Mucosa of gallbladder (tissue), 1 donor: ENCODE measurements at regions not wholly inside any gene's neighbourhood (a gene's known extent, or its start where the extent isn't known, plus 50 kb on each side); places are given as distances from the start of the nearest gene placed in this dataset.
"Not testable (repeated sequence)": the region's sequence is repeated elsewhere in the genome, so short reads cannot be mapped to it uniquely, and the experiment has no call there.

Experiments
- DNase-seq: peaks from one replicate; pipeline ENCODE4 v3.0.0-alpha.2; 2020; ENCODE audit warnings: low spot score
- donor health status: DM: no; HTN: no; CAD: no.

- not testable (repeated sequence) for DNase-seq
Observed at GRCh38 chr16:29108625-29109169, 123.8 kb downstream of the LAT start.

- no peak for DNase-seq
Observed at GRCh38 chr16:29107299-29107698, 122.4 kb downstream of the LAT start.

GRCh38 chr16:29106259-29106908 is 121.5 kb downstream of the LAT start:
- not testable (repeated sequence) for DNase-seq

- not testable (repeated sequence) for DNase-seq
Observed at GRCh38 chr16:29104600-29104999, 119.7 kb downstream of the LAT start.

GRCh38 chr16:29097965-29098364 is 113.1 kb downstream of the LAT start:
- not testable (repeated sequence) for DNase-seq

GRCh38 chr16:29094729-29095624 is 110.1 kb downstream of the LAT start:
- DNase-seq: not testable (repeated sequence)

- DNase-seq: not testable (repeated sequence)
Observed at GRCh38 chr16:29094325-29094724, 109.5 kb downstream of the LAT start.

- DNase-seq: not testable (repeated sequence)
Observed at GRCh38 chr16:29089679-29090078, 104.8 kb downstream of the LAT start.

- DNase-seq: not testable (repeated sequence)
Observed at GRCh38 chr16:29087673-29088072, 102.8 kb downstream of the LAT start.

GRCh38 chr16:29081829-29082639 is 97.2 kb downstream of the LAT start:
- not testable (repeated sequence) for DNase-seq

GRCh38 chr16:29074554-29075402 is 89.9 kb downstream of the LAT start:
- DNase-seq: peak; percentile 23

GRCh38 chr16:29062235-29062634 is 77.4 kb downstream of the LAT start:
- not testable (repeated sequence) for DNase-seq

GRCh38 chr16:29061467-29061921 is 76.6 kb downstream of the LAT start:
- DNase-seq: not testable (repeated sequence)

- DNase-seq: not testable (repeated sequence)
Observed at GRCh38 chr16:29060022-29060810, 75.4 kb downstream of the LAT start.

GRCh38 chr16:29059575-29059974 is 74.7 kb downstream of the LAT start:
- DNase-seq: not testable (repeated sequence)
